ENCODE measurements at regions not wholly inside any gene's neighbourhood (a gene's known extent, or its start where the extent isn't known, plus 50 kb on each side); places are given as distances from the start of the nearest gene placed in this dataset.
"Not testable (repeated sequence)": the region's sequence is repeated elsewhere in the genome, so short reads cannot be mapped to it uniquely, and the experiment has no call there.

DNA sequence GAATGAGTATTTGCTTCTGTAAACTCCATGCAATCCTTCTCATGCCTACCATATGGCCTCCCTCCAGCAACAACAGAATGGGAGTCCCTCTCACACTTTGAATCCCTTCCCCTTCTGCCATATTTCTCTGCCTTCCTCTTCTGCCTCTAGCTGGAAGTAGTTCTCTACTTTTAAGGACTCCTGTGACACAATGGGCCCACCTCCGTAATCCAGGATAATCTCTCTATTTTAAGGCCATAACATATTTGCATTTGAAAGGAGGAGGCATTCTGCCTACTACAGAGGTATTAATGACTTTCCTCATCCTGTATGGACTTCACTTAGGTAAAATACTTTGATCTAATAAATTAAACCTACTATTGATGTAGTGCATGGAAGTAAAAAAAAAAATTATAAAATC is 155.4 kb upstream of the ITGA1 start:
- in situ Hi-C loops (cut with HindIII; ENCODE audit: low pct_unique_long_range_greater_than_20kb, low sequenced_read_pairs) = no loop called here
- DNase-seq (ENCODE audit: low read depth, low spot score) = no peak

DNA sequence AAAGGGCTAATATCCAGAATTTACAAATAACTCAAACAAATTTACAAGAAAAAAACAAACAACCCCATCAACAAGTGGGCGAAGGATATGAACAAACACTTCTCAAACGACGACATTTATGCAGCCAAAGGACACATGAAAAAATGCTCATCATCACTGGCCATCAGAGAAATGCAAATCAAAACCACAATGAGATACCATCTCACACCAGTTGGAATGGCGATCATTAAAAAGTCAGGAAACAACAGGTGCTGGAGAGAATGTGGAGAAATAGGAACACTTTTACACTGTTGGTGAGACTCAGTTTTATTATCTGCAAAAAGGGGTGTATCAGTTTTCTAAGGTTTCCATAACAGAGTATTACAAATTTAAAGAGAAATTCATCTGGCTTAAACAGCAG is 153.5 kb upstream of the ITGA1 start:
- in situ Hi-C loops (cut with HindIII; ENCODE audit: low pct_unique_long_range_greater_than_20kb, low sequenced_read_pairs); DNase-seq (ENCODE audit: low read depth, low spot score): not testable (repeated sequence)

DNA sequence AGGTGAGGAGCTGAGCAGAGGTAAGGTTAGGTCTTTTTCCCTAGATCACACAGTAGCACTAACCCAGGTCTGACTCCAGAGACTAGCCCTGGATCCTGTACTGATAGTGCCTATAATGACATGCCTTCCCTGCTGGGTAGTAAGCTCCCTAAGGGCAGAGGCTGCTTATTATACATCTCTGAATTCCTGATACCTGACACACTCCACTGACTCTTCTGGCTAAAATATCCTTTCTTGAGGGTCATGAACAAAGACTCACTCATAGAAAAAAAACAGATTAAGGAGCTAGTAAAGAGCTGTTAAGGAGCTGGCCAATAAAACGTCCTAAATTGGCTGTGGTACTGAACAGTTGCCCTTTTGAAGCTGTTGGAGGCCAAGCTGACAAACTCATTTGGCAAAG is 149.0 kb upstream of the ITGA1 start:
- DNase-seq (ENCODE audit: low read depth, low spot score) = no peak
- in situ Hi-C loops (cut with HindIII; ENCODE audit: low pct_unique_long_range_greater_than_20kb, low sequenced_read_pairs) = no loop called here

DNA sequence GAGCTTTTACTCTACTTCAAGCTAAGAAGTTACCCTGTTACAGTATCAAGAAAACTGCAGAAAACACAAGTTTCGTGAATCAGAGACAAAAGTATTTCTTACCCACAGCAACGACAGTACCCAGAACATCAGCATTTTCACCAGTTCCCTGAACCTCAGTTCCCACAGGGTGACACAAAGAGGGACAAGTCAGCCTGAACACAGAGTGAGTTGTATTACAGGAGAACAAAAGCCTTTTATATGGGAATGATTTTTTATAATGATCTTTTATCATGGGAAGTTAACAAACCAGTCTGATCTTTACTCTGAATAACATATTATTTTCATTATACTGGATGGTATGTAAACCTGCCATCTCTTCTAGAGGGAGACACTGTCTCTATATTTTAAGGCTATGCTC is 139.0 kb upstream of the ITGA1 start:
- in situ Hi-C loops (cut with HindIII; ENCODE audit: low pct_unique_long_range_greater_than_20kb, low sequenced_read_pairs) = no loop called here
- DNase-seq (ENCODE audit: low read depth, low spot score) = peak; percentile 74

DNA sequence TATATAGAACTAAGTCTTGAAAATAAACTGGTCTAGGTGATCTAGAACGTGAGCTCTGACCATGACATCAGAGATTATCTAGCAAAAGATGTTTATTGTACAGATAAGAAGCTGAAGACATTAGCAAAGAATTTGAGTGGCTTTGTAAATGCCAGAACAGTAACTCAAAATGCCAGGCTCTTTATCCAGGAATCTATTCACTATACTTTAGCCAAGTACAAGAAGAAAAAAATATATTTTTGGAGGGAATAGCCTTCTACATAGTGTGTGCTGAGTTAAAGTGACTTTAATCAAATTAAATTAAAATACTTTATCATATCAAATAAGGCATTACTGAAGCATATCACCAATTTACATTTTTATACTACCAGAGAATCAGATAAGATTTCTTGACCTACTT is 132.6 kb upstream of the ITGA1 start:
- in situ Hi-C loops (cut with HindIII; ENCODE audit: low pct_unique_long_range_greater_than_20kb, low sequenced_read_pairs) = no loop called here
- DNase-seq (ENCODE audit: low read depth, low spot score) = no peak

DNA sequence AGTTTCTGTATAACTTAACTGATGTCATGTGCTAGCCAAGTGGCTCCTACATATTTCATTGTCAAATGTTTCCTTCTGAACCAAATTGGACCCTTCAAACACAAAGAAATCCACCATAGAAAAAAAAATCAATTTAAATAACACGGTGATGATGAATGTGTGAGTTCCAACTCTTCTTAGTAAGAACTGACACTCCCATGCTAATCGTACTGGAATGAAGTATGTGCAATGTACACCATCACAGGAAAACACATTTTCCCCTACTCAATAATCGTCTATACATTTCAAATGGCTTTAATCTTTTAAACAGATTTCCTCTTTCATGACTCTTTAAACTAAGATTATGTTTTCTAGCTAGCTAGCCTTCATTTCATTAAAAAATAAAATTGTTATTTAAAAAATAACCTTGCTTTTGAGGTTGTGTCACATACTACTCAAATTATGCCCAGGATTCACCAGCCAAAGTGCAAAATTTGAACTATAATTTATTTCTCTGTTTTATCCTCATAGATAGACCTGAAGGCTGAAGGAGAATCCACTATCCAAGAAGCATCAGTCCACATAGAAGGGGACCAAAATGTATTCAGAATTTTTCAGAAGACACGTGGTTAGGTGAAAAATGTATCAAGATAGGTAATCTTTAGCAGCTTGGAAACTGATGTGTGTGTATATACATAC is 131.0 kb upstream of the ITGA1 start:
- in situ Hi-C loops (cut with HindIII; ENCODE audit: low pct_unique_long_range_greater_than_20kb, low sequenced_read_pairs) = no loop called here
- DNase-seq (ENCODE audit: low read depth, low spot score) = no peak

DNA sequence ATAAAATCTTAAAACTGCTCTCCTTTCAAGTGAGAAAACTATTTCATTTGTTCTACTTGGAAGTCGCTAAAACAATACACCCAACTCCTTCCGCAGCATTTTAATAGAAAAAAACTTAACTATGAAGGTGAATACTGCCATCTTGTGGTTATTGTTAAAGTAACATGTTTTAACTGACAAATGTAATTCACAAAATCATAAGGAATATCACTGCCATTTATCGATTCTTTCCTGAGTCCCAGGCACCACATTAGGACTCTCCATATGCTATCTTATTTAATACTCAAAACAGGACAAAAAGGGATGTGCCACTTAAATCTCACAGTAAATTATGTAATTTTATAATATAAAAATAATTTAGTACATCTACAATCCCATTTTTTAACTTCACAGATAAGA is 130.5 kb upstream of the ITGA1 start:
- in situ Hi-C loops (cut with HindIII; ENCODE audit: low pct_unique_long_range_greater_than_20kb, low sequenced_read_pairs) = no loop called here
- DNase-seq (ENCODE audit: low read depth, low spot score) = peak; percentile 76

DNA sequence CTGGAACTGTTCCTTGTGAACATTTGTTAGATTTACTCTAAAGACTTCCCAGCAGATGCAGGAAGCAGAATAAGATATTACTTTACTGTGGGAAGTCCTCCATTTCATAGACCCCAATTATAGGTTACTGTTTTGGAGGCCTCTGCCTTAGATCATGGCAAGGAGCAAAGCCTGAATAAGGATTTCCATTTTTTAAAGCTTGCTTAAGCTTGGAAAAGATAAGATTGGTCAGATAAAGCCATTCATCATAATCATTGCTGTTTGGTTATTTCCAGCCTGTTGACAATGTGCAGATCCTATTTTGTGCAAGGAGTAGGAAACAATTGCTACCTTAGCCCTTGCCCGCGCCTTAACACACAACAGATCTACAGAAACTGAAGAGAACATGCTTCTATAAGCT is 129.5 kb upstream of the ITGA1 start:
- in situ Hi-C loops (cut with HindIII; ENCODE audit: low pct_unique_long_range_greater_than_20kb, low sequenced_read_pairs) = no loop called here
- DNase-seq (ENCODE audit: low read depth, low spot score) = no peak

DNA sequence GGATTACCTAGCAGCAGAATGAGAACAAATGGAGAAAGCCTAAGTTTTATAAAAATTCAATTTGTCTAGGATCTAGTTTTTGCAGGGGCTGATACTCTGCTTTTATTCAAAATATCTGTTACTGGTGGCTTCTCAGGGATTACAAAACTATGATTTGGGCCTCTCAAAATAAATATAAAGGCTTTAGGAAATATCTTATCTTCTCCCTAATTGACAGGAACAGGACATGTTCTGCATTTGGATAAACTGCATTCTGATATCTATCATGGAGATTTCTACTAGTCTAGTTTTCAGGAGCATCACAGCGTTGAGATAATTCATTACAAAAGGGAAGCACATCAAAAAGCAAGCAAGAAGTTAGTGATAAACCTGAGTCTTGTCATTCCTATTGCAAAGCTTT is 127.1 kb upstream of the ITGA1 start:
- DNase-seq (ENCODE audit: low read depth, low spot score) = no peak
- in situ Hi-C loops (cut with HindIII; ENCODE audit: low pct_unique_long_range_greater_than_20kb, low sequenced_read_pairs) = no loop called here

DNA sequence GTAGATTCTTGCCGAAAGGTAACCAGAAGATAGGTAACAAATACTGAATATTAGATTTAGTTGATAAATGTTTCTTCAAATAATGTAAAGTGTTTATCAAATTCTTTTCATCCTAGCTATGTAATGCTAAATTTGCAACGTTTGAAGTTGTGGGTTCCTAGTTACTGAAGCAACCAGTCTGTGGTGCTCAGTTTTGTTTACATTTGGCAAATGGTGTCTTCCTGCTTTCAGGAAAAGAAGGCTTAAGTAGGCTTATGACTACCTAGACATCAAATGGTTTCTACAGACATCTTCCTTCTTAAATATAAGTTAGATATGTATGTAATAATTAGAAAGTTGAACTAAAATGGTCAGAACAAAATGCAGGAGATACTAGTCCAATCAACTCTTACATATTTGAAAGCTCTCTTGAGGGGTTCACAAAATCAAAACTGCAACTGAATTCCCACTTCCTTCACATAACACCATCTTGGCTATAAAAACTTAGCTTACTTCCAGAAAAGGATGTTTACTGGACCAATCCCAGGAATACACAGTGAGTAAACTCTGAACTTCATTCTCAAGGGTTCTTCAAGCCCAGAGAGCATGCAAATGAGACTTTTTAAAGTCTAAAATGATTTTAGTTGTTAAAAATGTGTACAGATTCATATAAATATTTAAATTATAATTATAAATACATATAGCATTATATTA is 125.7 kb upstream of the ITGA1 start:
- no peak for DNase-seq (ENCODE audit: low read depth, low spot score)
- in situ Hi-C loops (cut with HindIII; ENCODE audit: low pct_unique_long_range_greater_than_20kb, low sequenced_read_pairs) = no loop called here

DNA sequence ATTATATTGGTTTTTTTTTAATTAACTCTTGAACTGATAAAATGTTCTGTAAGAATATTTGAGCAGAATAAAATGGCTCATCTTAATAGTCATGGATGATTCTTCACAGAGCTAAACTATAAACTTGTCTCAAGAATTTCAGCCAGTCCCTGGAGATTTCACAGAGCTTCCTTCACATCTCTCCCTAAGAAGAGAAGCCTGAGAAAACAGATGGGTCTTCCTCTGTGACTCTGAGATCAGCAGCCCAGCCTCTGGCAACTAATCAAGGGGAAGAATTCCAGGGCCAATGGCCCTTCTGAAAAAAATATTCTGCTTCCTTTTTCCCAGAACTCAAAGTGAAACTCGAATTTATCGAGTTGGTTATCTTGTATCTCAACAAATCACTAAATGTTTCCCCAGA is 122.2 kb upstream of the ITGA1 start:
- in situ Hi-C loops (cut with HindIII; ENCODE audit: low pct_unique_long_range_greater_than_20kb, low sequenced_read_pairs) = no loop called here
- peak; percentile 39 for DNase-seq (ENCODE audit: low read depth, low spot score)

DNA sequence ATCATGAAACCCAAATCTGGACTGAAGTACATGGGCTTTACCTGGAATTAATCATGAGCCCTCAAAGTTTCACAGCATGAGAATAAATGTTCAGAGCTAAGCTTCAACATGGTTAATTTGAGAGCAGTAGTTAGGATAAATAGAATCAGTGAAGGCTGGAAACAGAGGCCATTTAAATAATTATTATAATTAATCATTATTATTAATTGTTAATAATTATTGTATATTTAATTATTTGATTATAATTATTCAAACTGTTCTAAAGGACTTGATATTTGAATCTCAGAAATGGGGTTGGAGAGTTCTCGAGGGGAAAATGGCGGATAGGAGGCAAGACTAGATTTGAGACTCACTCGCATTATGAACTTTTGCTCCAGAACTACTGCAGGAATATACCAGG is 119.6 kb upstream of the ITGA1 start:
- in situ Hi-C loops (cut with HindIII; ENCODE audit: low pct_unique_long_range_greater_than_20kb, low sequenced_read_pairs) = no loop called here
- DNase-seq (ENCODE audit: low read depth, low spot score) = no peak

DNA sequence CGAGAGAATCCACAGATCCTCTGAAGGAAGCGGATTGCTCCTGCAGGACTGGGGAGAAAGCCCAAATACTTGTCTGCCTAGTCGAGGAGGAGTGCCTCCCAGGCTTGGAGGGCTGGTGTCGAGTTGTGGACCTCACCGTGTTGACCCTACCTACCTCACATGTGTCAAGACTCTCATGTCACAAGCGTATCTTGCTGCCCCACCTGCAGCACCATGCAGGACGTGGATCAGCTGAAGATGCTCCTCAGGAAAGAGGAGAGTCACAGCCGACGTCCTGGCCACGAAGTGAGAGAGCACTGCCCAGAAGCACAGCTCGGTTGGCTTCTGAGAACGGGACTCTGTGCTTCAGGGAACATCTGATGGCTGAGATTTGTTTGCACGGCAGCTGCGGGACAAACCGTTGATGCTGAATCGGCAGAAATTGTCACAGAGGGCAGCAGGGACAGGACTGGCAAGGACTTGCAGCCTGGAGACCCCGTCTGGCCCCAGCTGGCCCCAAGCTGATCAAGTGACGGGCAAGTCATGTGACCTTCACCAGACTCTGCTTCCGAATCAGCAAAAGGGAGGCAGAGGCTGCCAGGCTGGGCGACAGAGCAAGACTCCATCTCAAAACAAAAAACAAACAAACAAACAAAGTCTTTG is 119.1 kb upstream of the ITGA1 start:
- DNase-seq (ENCODE audit: low read depth, low spot score) = no peak
- in situ Hi-C loops (cut with HindIII; ENCODE audit: low pct_unique_long_range_greater_than_20kb, low sequenced_read_pairs) = no loop called here

DNA sequence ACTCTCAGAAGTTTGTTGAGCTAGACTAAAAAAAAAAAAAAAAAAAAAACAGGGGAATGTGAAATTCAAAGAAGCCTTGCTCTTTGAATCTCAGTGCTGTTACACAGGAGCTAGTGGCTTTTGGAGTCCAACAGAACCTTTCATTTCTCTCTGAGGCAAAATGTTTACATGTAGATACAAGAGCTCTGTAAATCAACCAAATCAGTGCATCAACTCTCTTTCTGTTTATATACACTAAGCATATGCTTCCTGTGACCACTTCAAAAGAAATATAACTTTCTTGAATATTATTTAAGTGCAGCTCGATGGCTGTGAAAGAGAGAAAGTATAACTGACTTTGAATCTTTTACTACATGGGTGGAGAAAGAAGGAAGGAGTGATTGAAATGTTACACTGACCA is 115.3 kb upstream of the ITGA1 start:
- DNase-seq (ENCODE audit: low read depth, low spot score) = no peak
- in situ Hi-C loops (cut with HindIII; ENCODE audit: low pct_unique_long_range_greater_than_20kb, low sequenced_read_pairs) = no loop called here

DNA sequence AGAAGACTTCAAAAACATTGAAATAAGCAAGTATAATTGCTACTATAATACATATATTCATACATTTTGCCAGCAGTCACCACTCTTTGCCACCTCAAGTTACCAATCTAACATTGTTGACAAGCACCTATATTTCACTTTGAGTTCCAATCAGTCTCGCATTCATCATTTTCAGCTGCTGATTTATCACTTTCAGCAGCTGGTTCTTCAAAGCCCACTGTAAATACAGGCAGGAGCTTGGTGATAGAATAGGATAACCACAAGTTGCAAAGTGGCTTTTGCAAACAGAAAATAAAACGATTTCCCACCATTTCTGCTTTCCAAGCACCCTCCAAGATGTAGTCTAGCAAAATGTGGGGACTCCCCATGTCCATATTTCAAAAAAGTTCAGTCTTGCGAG is 114.2 kb upstream of the ITGA1 start:
- in situ Hi-C loops (cut with HindIII; ENCODE audit: low pct_unique_long_range_greater_than_20kb, low sequenced_read_pairs) = no loop called here
- DNase-seq (ENCODE audit: low read depth, low spot score) = no peak

DNA sequence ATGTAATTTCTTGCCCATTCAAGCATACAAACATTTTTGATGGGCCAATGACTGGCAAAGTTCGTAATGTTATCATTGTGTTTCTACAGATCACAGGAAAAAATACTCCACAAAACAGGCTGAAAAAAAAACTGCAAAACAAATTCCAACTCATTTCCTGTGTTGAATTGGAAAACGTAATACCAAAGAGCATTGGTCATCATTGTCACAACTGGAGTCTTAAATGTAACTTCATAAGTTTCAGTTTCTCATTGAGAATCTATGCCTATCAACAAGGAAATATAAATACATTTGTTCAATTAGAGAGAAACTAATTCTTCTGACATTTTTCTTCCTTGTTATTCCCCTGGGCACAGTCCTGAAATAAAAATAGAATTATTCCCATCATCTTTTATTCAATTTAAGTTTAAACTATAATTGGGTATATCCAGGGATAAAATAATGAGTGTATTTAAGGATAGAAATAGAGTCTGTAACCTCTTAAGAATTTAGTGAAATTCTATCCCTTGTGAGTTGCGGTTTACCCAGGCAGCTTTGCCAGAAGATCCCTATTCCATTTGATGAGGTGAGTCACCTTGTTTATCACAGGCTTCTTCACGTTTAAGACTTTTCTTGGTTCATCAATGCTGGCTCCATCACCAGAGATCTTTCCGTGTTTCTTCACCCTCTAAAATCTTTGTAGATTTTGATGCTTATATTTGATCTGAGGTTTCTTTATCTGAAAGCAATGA is 112.7 kb upstream of the ITGA1 start:
- DNase-seq (ENCODE audit: low read depth, low spot score) = no peak
- in situ Hi-C loops (cut with HindIII; ENCODE audit: low pct_unique_long_range_greater_than_20kb, low sequenced_read_pairs) = no loop called here

DNA sequence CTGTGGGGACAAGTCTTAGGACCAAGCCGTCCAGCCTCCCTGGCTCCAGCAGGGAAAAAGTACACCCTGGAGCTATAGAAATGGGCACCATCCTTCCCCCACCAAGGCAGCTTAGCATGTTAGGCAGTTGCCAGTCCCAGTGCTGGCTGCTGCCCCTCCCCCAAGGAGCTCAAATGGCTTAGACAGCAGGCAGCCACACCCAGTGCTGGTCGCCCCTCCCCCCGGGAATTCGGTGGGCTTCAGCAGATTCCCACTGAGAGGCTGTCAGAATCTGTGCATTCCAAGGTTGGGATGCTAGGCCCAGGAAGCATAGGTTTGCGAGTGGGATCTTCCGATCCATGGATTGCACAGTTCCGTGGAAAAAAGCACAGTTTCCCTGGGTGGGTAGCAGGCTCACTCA is 105.2 kb upstream of the ITGA1 start:
- DNase-seq (ENCODE audit: low read depth, low spot score) = no peak
- in situ Hi-C loops (cut with HindIII; ENCODE audit: low pct_unique_long_range_greater_than_20kb, low sequenced_read_pairs) = no loop called here

DNA sequence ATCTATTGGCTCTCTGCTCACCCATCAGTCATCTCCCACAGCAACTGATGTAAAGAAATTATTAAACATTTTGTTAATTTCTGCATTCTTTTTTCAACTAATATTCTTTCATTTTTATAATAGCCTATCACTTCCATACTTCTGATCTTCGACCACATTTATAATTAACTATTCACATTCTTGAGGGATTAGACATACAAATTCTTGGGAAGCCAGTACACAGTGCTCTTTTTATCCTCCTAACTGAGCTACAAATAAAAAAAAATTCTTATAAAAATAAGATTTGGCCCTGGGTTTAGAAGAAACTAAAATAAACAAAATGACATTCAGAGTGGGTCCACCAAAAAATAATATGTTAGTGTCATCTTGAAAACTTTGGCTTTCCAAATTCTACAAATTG is 103.7 kb upstream of the ITGA1 start:
- no peak for DNase-seq (ENCODE audit: low read depth, low spot score)
- in situ Hi-C loops (cut with HindIII; ENCODE audit: low pct_unique_long_range_greater_than_20kb, low sequenced_read_pairs) = no loop called here

DNA sequence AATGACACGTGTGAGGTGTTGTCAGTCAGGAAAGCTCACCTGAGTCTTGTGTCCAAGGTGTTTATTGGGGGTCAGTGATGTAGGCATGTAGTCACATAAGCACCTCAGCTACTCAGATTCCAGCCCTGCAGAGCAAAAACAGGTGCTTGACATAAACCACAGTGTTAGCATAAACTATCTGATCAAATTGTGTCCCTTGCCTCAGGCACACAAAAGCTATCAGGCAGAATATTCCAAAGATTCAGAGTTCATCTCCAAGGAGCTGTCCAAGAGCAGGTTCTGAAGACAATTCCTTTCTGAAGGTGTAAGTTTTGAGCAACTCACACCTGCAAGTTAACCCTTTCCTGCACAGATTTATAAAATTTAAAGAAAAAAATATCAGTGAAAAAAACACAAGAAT is 102.2 kb upstream of the ITGA1 start:
- in situ Hi-C loops (cut with HindIII; ENCODE audit: low pct_unique_long_range_greater_than_20kb, low sequenced_read_pairs) = no loop called here

More for the DNA sequence above, 102.2 kb upstream of the ITGA1 start:
- DNase-seq (ENCODE audit: low read depth, low spot score) = no peak
